ENCODE measurements at regions not wholly inside any gene's neighbourhood (a gene's known extent, or its start where the extent isn't known, plus 50 kb on each side); places are given as distances from the start of the nearest gene placed in this dataset.

GRCh38 chr3:3636815-3637214, 162.4 kb upstream of the LRRN1 start:
- no peak overlapping the region for H3K4me2 ChIP-seq (ENCODE audit: insufficient read depth, low read length)
- H2AFZ ChIP-seq (ENCODE audit: low read depth, low read length) = no peak overlapping the region
- no TSS peak for BruUV-seq (replicated peaks)
- peaks cover 1% of the 10 kb centered on the region for H3K9me3 ChIP-seq (replicated peaks; ENCODE audit: control insufficient read depth, insufficient read depth, low read depth, low read length)
- no peaks in the 10 kb centered on the region for H3K4me1 ChIP-seq (replicated peaks in 1 of 2; ENCODE audit: control insufficient read depth in 2 of 2, insufficient read depth in 2 of 2, low read length in 2 of 2)
- H3K27ac ChIP-seq (ENCODE audit: extremely low read depth, low read depth, low read length) = no peak overlapping the region
- ATAC-seq = no peak
- TF ChIP-seq ZNF232 (CRISPR knock-in tag; IDR thresholded peaks at IDR 0.05) (no peak), PCBP2 (IDR thresholded peaks at IDR 0.05; ENCODE audit: low read depth, low read length, poor library complexity, severe bottlenecking) (no peak), ASH1L (IDR thresholded peaks at IDR 0.05; ENCODE audit: borderline replicate concordance, low read depth, partially characterized antibody) (no peak), KDM2B (CRISPR knock-in tag; IDR thresholded peaks at IDR 0.05) (no peak), AFF4 (CRISPR knock-in tag; IDR thresholded peaks at IDR 0.05) (no peak), SLC30A9 (CRISPR knock-in tag; IDR thresholded peaks at IDR 0.05) (no peak), TEAD2 (tag; IDR thresholded peaks at IDR 0.05) (no peak), ZNF75A (CRISPR knock-in tag; IDR thresholded peaks at IDR 0.05) (no peak), POLR2H (tag; IDR thresholded peaks at IDR 0.05; ENCODE audit: low read depth) (no peak), ID3 (CRISPR knock-in tag; IDR thresholded peaks at IDR 0.05) (no peak), ID3 (tag; IDR thresholded peaks at IDR 0.05) (no peak), DACH1 (IDR thresholded peaks at IDR 0.05; ENCODE audit: partially characterized antibody) (no peak)
- no peaks in the 10 kb centered on the region for H3K27me3 ChIP-seq (ENCODE audit: control insufficient read depth in 2 of 2, insufficient read depth in 2 of 2, low read length in 2 of 2)
- H3K9ac ChIP-seq (ENCODE audit: insufficient read depth in 1 of 2, low read depth in 2 of 2, low read length in 2 of 2) = no peak overlapping the region
- no peak for FAIRE-seq
- CTCF ChIA-PET (ENCODE audit: low intra/inter-chr PET ratio) = no interaction called here
- H3K36me3 ChIP-seq (ENCODE audit: control insufficient read depth, insufficient read depth, low read length) = no peaks in the 10 kb centered on the region
- H3K4me3 ChIP-seq = no peak overlapping the region
- no peak for DNase-seq (ENCODE audit: extremely low read depth in 1 of 4, low spot score in 3 of 4)
- in situ Hi-C loops (cut with MboI) (no loop called here), intact Hi-C loops (cut with micrococcal nuclease) (no loop called here)
- POLR2A ChIA-PET = no interaction called here
- no peaks in the 10 kb centered on the region for H3K9me1 ChIP-seq (ENCODE audit: control insufficient read depth, insufficient read depth, low read length)
- no peaks in the 10 kb centered on the region for H4K20me1 ChIP-seq (replicated peaks; ENCODE audit: control insufficient read depth, insufficient read depth, low read length)
- 0% methylated on average over 2 of the region's 2 CpGs for WGBS (ENCODE audit: insufficient coverage, low coverage, missing lambda C conversion rate)
- no peaks in the 10 kb centered on the region for H3K79me2 ChIP-seq (ENCODE audit: control insufficient read depth, insufficient read depth, low read length)

Measured in K562 (cell line).